ENCODE measurements at regions not wholly inside any gene's neighbourhood (a gene's known extent, or its start where the extent isn't known, plus 50 kb on each side); places are given as distances from the start of the nearest gene placed in this dataset.
"Not testable (repeated sequence)": the region's sequence is repeated elsewhere in the genome, so short reads cannot be mapped to it uniquely, and the experiment has no call there.

DNA sequence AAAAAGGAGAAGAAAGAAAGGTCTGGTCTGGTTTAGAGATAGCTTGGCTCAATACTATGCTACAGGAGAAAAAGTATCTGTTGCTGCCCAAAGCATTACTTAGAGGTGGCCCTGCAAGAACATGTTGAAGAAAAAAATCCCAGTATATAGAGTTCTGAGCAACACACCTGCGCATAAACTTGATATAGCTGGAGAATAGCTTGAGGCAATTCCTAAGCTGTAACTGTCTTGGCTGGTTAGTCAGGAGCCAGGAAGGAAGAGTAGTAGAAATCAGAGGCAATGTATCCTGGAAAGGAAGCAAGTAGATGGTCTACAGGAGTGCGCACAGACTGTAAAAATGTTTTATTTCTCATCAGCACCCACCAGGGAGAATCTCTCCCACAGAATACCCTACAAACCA lies 209.7 kb downstream of the SLITRK1 start:
- H3K36me3 ChIP-seq (ENCODE audit: control insufficient read depth, insufficient read depth, low read length): no peaks in the 10 kb centered on the region
- no peaks in the 10 kb centered on the region for H3K27me3 ChIP-seq (ENCODE audit: control insufficient read depth, insufficient read depth, low read length)
- TF ChIP-seq, protein P1, sequence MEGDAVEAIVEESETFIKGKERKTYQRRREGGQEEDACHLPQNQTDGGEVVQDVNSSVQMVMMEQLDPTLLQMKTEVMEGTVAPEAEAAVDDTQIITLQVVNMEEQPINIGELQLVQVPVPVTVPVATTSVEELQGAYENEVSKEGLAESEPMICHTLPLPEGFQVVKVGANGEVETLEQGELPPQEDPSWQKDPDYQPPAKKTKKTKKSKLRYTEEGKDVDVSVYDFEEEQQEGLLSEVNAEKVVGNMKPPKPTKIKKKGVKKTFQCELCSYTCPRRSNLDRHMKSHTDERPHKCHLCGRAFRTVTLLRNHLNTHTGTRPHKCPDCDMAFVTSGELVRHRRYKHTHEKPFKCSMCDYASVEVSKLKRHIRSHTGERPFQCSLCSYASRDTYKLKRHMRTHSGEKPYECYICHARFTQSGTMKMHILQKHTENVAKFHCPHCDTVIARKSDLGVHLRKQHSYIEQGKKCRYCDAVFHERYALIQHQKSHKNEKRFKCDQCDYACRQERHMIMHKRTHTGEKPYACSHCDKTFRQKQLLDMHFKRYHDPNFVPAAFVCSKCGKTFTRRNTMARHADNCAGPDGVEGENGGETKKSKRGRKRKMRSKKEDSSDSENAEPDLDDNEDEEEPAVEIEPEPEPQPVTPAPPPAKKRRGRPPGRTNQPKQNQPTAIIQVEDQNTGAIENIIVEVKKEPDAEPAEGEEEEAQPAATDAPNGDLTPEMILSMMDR (IDR thresholded peaks at IDR 0.05; ENCODE audit: insufficient read depth, low read length, poor library complexity, severe bottlenecking): no peak
- no peak overlapping the region for H3K4me3 ChIP-seq (ENCODE audit: low read depth, low read length)
- DNase-seq (ENCODE audit: low read depth): no peak

- Histone ChIP-seq H3K36me3 (ENCODE audit: control insufficient read depth, insufficient read depth, low read length) (no peaks in the 10 kb centered on the region), H3K4me3 (ENCODE audit: low read depth, low read length) (no peak overlapping the region), H3K27me3 (ENCODE audit: control insufficient read depth, insufficient read depth, low read length) (no peaks in the 10 kb centered on the region)
- no peak for DNase-seq (ENCODE audit: low read depth)
- TF ChIP-seq, protein P1 (IDR thresholded peaks at IDR 0.05; ENCODE audit: insufficient read depth, low read length, poor library complexity, severe bottlenecking): no peak
These were observed 214.7 kb downstream of the SLITRK1 start for GRCh38 chr13:83667606-83668005.

DNA sequence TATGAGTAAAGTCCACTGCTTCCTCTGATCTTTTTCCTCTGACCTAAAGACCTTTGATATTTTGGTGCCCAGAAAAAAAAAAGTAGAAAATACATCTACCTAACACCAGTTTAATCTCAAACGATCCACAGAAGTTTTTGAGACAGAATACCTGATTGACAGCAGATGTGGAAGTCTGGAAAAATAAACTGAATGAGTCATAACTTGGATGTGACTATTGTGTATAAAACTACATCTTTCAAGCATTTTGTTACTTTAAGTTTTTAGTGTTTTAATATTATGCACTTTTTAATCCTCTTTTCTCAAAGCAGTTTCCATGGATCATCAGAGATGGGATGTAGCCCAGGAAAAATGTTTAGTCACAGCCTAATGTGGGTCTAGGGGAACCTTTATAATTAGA lies 216.1 kb downstream of the SLITRK1 start:
- no peak for DNase-seq (ENCODE audit: low read depth)
- Histone ChIP-seq H3K4me3 (ENCODE audit: low read depth, low read length) (no peak overlapping the region), H3K27me3 (ENCODE audit: control insufficient read depth, insufficient read depth, low read length) (no peaks in the 10 kb centered on the region), H3K36me3 (ENCODE audit: control insufficient read depth, insufficient read depth, low read length) (no peaks in the 10 kb centered on the region)
- TF ChIP-seq, protein P1 (IDR thresholded peaks at IDR 0.05; ENCODE audit: insufficient read depth, low read length, poor library complexity, severe bottlenecking): no peak

DNA sequence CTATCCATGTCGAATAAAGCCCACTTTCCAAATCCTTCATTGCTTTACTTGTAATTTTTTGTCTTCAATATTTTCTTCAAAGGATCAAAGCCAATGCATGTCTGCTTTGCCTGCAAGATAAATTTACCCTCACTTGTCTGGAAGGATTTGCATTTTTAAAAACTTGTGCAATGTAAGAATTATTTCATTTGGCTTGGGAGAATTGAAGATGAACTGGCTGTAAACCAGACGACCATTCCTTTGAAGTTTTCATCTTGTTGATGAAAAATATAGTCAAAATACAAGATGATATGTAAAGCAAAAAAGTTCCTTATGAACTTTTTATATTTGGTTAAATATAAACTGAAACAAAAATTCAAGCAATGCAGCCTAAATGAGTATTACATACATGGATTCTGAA lies 225.0 kb downstream of the SLITRK1 start:
- DNase-seq (ENCODE audit: low read depth): no peak
- H3K27me3 ChIP-seq (ENCODE audit: control insufficient read depth, insufficient read depth, low read length): no peaks in the 10 kb centered on the region
- TF ChIP-seq, protein P1 (IDR thresholded peaks at IDR 0.05; ENCODE audit: insufficient read depth, low read length, poor library complexity, severe bottlenecking): no peak
- no peaks in the 10 kb centered on the region for H3K36me3 ChIP-seq (ENCODE audit: control insufficient read depth, insufficient read depth, low read length)
- H3K4me3 ChIP-seq (ENCODE audit: low read depth, low read length): no peak overlapping the region

- H3K36me3 ChIP-seq (ENCODE audit: control insufficient read depth, insufficient read depth, low read length); DNase-seq (ENCODE audit: low read depth); H3K4me3 ChIP-seq (ENCODE audit: low read depth, low read length); H3K27me3 ChIP-seq (ENCODE audit: control insufficient read depth, insufficient read depth, low read length): not testable (repeated sequence)
These were observed 239.7 kb downstream of the SLITRK1 start for GRCh38 chr13:83642617-83643016.

- H3K36me3 ChIP-seq (ENCODE audit: control insufficient read depth, insufficient read depth, low read length): no peaks in the 10 kb centered on the region
- TF ChIP-seq, protein P1 (IDR thresholded peaks at IDR 0.05; ENCODE audit: insufficient read depth, low read length, poor library complexity, severe bottlenecking): no peak
These were observed 247.7 kb downstream of the SLITRK1 start for GRCh38 chr13:83634601-83635000.

More at GRCh38 chr13:83634601-83635000, 247.7 kb downstream of the SLITRK1 start:
- no peaks in the 10 kb centered on the region for H3K27me3 ChIP-seq (ENCODE audit: control insufficient read depth, insufficient read depth, low read length)
- DNase-seq (ENCODE audit: low read depth): no peak
- H3K4me3 ChIP-seq (ENCODE audit: low read depth, low read length): no peak overlapping the region
